ENCODE measurements at regions not wholly inside any gene's neighbourhood (a gene's known extent, or its start where the extent isn't known, plus 50 kb on each side); places are given as distances from the start of the nearest gene placed in this dataset.

GRCh38 chr10:29797616-29798015, 162.8 kb upstream of the SVIL start:
- DNase-seq = no peak

DNA sequence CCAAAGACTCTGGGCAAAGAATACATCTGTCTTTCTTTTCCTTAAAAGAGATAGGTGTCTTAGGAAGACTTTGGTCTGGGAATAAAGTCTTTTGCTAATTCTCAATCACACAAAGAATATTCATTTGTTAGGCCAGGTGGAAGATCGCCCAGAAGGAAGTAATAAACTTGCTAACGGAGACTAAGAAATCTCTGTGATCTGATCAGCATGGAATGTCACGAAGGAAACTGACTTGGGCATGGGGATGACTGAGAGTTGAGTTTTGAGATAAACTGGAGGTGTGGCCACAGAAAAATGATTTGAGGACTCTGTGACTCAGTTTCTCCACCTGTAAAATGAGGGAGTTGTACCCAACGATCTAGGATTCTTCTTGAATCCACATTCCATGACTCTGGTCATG, 161.1 kb upstream of the SVIL start:
- no peaks in the 10 kb centered on the region for H3K36me3 ChIP-seq

More at GRCh38 chr10:29797616-29798015, 162.8 kb upstream of the SVIL start:
- Histone ChIP-seq H3K27me3 (no peaks in the 10 kb centered on the region), H3K9me3 (no peaks in the 10 kb centered on the region), H3K4me3 (ENCODE audit: low read depth, low read length) (no peak overlapping the region), H3K36me3 (no peaks in the 10 kb centered on the region), H3K4me1 (no peaks in the 10 kb centered on the region)
- no peak for TF ChIP-seq CTCF (IDR thresholded peaks at IDR 0.05; ENCODE audit: low read depth, low read length)

DNA sequence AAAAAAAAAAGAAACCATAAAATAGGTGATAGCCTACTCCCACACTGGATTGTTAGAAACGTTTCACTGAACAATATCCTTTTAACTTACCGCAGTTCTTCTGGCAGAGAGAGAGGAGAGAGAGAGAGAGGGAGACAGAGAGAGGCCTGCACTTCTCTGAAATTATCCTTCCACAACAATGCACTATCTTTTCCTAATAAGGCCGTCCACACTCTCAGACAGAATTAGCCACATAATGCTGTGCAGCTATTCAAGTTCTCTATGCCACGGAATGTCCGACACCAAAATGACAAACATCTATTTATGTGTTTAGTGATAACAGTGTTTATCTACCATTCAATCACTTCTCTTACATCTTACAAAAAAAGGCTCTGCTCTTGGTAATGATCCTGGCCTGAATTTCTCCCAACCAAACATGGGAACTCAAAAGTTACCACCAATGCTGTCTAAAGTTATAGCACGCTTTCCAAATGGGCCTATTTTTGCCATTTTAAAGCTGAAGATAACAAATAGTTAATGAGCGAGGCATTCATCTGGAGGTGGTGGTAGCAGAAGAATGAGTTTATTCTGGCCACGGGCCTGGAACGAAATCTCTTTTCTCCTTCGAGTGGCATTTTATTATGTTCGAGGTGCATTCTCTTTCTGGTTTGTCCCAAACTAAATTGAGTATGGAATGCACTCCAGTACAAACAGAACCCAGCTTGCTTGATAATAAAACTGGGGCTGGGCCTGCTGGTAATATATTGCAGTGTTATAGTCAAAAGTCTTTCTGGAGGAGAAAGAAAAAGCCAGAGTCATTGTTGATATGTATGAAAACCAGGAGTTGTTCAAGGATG, 160.2 kb upstream of the SVIL start:
- no peak for DNase-seq
- Histone ChIP-seq H3K4me1 (no peaks in the 10 kb centered on the region), H3K9me3 (no peaks in the 10 kb centered on the region), H3K27me3 (no peaks in the 10 kb centered on the region), H3K4me3 (ENCODE audit: low read depth, low read length) (no peak overlapping the region), H3K36me3 (no peaks in the 10 kb centered on the region)
- no peak for TF ChIP-seq CTCF (IDR thresholded peaks at IDR 0.05; ENCODE audit: low read depth, low read length)

More for the DNA sequence above, 161.1 kb upstream of the SVIL start:
- no peaks in the 10 kb centered on the region for H3K4me1 ChIP-seq
- no peak for TF ChIP-seq CTCF (IDR thresholded peaks at IDR 0.05; ENCODE audit: low read depth, low read length)
- H3K9me3 ChIP-seq = no peaks in the 10 kb centered on the region
- H3K4me3 ChIP-seq (ENCODE audit: low read depth, low read length) = no peak overlapping the region
- no peak for DNase-seq
- H3K27me3 ChIP-seq = no peaks in the 10 kb centered on the region

DNA sequence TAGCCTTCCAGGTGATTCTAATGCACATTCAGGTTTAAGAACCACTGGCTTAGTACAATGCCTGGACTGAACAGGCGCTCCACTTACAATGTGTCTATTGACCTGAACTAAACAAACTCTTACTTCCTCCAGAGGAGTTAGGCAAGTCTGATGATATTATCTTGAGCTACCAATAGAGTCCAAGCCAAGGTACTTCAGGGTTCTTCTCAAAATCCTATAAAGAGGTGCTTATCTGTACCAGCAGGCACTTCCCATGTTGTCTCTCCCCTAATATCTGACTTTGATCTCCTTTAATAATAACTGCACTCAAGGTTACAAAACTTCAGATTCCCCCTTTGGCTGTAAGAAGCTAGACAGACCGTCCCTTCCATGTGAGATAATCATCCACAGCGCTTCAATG, 157.0 kb upstream of the SVIL start:
- H3K4me3 ChIP-seq (ENCODE audit: low read depth, low read length) = no peak overlapping the region
- no peaks in the 10 kb centered on the region for H3K9me3 ChIP-seq
- H3K27me3 ChIP-seq = no peaks in the 10 kb centered on the region
- H3K4me1 ChIP-seq = no peaks in the 10 kb centered on the region
- no peaks in the 10 kb centered on the region for H3K36me3 ChIP-seq
- no peak for DNase-seq
- TF ChIP-seq CTCF (IDR thresholded peaks at IDR 0.05; ENCODE audit: low read depth, low read length) = no peak

DNA sequence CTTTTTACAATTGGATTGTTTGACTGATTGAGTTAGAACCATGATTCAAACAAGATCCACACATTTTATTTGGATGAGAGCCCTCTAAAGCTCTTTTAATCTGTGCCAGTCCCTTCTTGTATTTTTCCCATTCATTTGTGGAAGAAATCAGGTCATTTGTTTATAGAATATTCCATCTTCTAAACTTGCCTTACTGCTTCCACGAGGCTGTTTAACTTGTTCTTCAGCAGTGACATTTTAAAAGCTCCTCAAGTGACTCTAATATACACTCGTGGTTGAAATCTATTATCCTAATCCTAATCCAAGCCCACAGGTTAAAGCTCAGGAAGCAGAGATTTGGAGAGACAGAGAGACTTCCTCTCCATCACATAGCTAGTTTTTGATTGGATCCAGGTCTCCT, 155.4 kb upstream of the SVIL start:
- TF ChIP-seq CTCF (IDR thresholded peaks at IDR 0.05; ENCODE audit: low read depth, low read length) = no peak

GRCh38 chr10:29788113-29788512, 153.3 kb upstream of the SVIL start:
- no peaks in the 10 kb centered on the region for H3K4me1 ChIP-seq
- H3K36me3 ChIP-seq = no peaks in the 10 kb centered on the region
- no peak for TF ChIP-seq CTCF (IDR thresholded peaks at IDR 0.05; ENCODE audit: low read depth, low read length)
- H3K27me3 ChIP-seq = no peaks in the 10 kb centered on the region
- no peaks in the 10 kb centered on the region for H3K9me3 ChIP-seq
- no peak overlapping the region for H3K4me3 ChIP-seq (ENCODE audit: low read depth, low read length)
- no peak for DNase-seq

More for the DNA sequence above, 155.4 kb upstream of the SVIL start:
- no peak overlapping the region for H3K4me3 ChIP-seq (ENCODE audit: low read depth, low read length)
- H3K36me3 ChIP-seq = no peaks in the 10 kb centered on the region
- no peak for DNase-seq
- H3K4me1 ChIP-seq = no peaks in the 10 kb centered on the region
- H3K9me3 ChIP-seq = no peaks in the 10 kb centered on the region
- H3K27me3 ChIP-seq = no peaks in the 10 kb centered on the region
